GM19463 (cell line): ENCODE measurements at regions not wholly inside any gene's neighbourhood (a gene's known extent, or its start where the extent isn't known, plus 50 kb on each side); places are given as distances from the start of the nearest gene placed in this dataset.

Experiments used
- ATAC-seq: cut with Tn5 transposase; IDR thresholded peaks from one replicate; pipeline ENCODE4 v1.9.1; 2021; ENCODE audit warnings: mild to moderate bottlenecking, moderate library complexity; ENCODE audit not compliant: unreplicated experiment

GRCh38 chr1:23639460-23640095, 52.0 kb upstream of the RPL11 start:
- ATAC-seq: no peak

DNA sequence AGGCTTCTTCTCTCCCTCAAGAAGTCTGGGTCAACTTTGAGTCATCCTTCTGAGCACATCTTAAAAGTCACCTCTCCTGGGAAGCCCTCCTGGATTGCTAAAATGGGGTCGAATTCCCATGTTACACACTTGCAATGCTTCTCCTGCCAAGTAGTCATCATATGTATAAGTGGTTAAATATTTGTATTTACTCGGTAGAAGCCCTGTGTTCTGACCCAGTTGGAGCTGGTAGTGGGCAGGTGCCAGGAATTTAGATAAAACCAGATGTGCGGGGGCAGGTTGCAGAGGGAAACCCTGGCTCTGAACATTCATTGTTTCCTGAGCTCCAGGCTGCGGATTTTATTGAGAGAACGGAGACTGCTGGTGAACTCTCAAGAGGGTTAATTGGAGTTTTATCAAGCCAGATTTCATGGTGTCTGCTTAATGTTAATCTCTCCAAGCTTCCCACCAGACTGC, 52.8 kb upstream of the RPL11 start:
- ATAC-seq: no peak

GRCh38 chr1:23638188-23638619, 53.4 kb upstream of the RPL11 start:
- no peak for ATAC-seq

GRCh38 chr1:23636009-23636408, 55.6 kb upstream of the RPL11 start:
- no peak for ATAC-seq

- no peak for ATAC-seq
These were observed 56.6 kb upstream of the RPL11 start for GRCh38 chr1:23634840-23635651.

GRCh38 chr1:23634518-23634839, 57.1 kb upstream of the RPL11 start:
- no peak for ATAC-seq

GRCh38 chr1:23632479-23633160, 59.0 kb upstream of the RPL11 start:
- ATAC-seq: no peak

DNA sequence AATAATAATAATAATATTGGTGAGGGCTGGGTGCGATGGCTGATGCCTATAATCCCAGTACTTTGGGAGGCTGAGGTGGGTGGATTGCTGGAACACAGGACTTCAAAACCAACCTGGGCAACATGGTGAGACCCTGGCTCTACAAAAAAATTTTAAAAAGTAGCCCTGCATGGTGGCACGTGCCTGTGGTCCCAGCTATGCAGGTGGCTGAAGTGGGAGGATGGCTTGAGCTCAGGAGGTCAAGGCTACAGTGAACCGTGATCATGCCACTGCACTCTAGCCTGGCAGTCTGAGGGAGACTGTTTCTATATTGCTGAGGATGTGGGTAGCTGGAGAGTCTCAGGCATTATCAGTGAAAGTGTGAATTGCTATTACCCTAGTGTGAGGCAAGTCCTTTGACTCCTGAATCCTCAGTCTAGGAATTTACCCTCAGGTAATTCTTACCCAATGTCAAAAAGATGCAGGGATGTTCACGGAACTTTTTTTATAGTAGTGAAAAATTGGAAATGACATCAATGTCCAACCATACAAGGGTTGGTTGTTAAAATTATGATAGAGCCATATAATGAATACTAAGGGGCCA, 61.8 kb upstream of the RPL11 start:
- no peak for ATAC-seq

DNA sequence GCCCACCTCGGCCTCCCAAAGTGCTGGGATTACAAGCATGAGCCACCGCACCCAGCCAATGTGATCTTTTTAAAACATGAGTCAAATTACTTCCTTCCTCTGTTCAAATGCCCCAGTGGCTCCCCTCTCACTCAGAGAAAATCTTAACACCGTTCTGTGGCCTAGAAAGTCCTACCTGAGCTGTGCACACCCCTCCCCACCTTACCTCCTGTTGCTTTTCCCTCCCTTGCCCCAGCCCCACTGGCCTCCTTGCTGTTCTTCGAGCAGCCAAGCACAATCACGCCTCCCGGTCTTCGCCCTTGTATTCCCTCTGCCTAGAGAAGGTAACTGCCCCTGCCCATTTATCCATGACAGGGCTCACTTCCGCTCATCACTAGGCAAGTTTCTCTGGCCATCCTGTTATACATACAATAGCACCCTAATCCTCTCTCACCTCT, 62.6 kb upstream of the RPL11 start:
- no peak for ATAC-seq

GRCh38 chr1:23627069-23627735, 64.4 kb upstream of the RPL11 start:
- ATAC-seq: no peak

- no peak for ATAC-seq
These were observed 65.6 kb upstream of the RPL11 start for GRCh38 chr1:23625929-23626535.

- no peak for ATAC-seq
These were observed 66.1 kb upstream of the RPL11 start for GRCh38 chr1:23625459-23625858.

- no peak for ATAC-seq
These were observed 65.1 kb upstream of the ID3 start for GRCh38 chr1:23624440-23624839.

DNA sequence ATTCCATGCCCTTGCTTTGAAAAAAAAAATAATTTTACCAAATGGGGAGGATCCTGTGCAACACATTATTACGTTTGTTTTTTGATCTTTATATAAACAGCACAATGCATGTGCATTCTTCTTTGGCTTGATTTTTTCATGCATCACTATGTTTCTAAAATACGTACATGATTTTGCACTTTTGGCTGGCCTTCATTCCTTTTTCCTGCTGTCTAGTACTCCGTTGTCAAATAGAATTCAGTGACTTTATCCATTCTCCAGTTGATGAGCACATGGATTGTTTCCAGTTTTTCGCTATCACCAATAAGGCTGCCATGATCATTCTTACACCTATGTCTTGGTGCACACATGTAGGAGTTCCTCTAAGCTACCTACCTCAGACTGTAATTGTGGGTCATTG, 63.0 kb upstream of the ID3 start:
- ATAC-seq: no peak

DNA sequence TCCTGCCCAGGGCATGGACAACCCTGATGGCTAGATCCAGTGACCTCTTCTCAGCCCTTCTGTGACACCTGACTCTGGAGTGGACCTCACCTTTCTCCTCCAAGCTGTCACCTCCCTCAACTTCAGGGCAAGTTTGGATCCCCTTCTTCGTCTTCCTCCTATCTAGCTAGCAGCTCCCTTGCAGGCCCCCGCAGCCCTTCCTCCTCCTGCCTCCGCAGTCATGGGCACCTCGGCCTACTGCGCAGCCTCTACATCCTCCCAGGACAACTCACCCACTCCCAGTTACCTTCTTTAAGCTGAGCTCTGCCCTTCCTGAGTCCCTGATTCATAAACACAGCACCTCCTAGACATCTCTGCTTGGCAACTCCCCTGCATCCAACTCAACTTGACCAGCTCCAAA, 61.3 kb upstream of the ID3 start:
- ATAC-seq: no peak

GRCh38 chr1:23619299-23620188, 60.2 kb upstream of the ID3 start:
- peak; percentile 54 for ATAC-seq

GRCh38 chr1:23618586-23619083, 59.3 kb upstream of the ID3 start:
- no peak for ATAC-seq

DNA sequence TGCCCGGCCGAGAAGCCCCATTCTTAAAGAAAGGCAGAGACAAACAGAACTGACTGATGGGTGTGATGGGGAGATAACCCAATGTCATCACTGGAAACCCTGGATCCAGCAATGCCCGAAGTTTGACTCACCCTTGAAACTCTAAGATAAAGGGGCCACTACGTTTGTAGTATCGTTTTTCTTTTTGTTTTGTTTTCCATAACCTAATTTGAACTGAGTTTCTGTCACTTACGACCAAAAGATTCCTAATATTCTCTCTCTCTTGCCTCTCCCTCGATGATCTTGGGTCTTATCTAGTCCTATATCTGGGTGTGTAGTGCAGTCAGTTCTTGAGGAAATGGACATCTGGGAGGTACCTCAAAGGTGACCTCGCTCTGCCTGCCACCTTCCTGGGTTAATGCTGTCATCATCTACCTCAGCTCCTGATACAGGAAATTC, 57.8 kb upstream of the ID3 start:
- ATAC-seq: no peak

GRCh38 chr1:23616292-23616824, 57.1 kb upstream of the ID3 start:
- ATAC-seq: no peak
